GM19351 (cell line): ENCODE measurements at regions not wholly inside any gene's neighbourhood (a gene's known extent, or its start where the extent isn't known, plus 50 kb on each side); places are given as distances from the start of the nearest gene placed in this dataset.
"Not testable (repeated sequence)": the region's sequence is repeated elsewhere in the genome, so short reads cannot be mapped to it uniquely, and the experiment has no call there.

ENCODE experiments used
- ATAC-seq: cut with Tn5 transposase; IDR thresholded peaks from one replicate; pipeline ENCODE4 v1.9.1; 2021; ENCODE audit warnings: mild to moderate bottlenecking, moderate library complexity; ENCODE audit not compliant: unreplicated experiment

GRCh38 chr3:152891678-152892077 is 56.7 kb downstream of the P2RY1 start:
- no peak for ATAC-seq

- no peak for ATAC-seq
Observed at GRCh38 chr3:152892446-152892845, 57.5 kb downstream of the P2RY1 start.

DNA sequence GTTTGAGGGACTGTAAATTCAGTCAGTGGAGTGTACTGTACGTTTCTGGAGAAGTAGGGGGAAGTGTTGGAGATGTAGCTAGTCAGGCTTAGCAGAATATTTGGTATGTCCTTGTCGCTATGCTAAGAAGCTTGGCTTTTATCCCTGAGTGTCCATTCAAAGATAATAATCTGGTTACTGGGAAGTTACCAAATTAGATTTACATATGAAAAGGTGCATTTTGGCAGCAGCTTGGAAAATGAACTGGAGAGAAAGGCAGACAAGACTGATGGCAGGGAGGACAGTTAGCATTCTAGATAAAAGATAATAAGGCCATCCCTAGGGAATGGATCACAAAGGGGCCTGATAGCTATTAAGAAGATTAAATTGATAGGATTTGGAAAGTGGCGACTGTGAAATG is 58.7 kb downstream of the P2RY1 start:
- ATAC-seq, result no peak

DNA sequence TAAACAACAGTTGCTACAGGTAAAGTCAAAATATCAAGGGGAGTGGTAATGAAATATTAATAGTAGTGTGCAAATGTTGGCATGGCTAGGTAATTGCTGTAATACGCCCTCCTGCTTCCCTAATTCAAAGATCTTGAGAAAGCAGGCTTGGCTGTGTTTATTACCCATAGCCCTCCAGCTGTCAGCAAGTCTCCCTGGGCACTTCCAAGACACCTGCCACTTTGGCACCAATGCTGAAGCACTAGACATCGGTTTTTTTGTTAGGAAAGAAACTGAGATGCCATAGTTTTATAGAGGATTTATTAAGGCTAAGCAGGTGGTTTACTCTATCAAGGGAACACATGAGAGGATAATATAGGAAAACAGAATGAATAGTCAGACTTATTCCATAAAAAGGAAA is 64.4 kb downstream of the P2RY1 start:
- no peak for ATAC-seq

DNA sequence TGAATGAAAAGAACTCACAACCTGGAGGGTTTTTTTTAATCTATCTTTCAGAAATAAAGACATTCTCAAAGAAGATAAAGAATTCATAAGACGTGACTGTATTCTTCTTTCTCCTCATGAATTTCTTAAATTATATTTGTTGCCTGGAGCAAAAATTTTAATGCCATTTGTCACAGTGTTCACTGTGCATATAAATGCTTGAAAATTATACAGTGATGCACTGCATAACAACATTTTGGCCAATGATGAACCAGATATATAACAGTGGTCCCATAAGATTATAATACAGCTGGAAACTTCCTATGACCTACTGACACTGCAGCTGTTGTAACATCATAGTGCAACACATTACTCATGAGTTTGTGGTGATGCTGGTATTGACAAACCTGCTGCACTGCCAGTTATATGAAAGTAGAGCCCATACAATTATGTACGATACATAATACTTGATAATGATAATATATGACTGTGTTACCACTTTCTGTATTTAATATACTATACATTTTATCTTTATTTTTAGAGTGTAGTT is 67.3 kb downstream of the P2RY1 start:
- ATAC-seq, result no peak

DNA sequence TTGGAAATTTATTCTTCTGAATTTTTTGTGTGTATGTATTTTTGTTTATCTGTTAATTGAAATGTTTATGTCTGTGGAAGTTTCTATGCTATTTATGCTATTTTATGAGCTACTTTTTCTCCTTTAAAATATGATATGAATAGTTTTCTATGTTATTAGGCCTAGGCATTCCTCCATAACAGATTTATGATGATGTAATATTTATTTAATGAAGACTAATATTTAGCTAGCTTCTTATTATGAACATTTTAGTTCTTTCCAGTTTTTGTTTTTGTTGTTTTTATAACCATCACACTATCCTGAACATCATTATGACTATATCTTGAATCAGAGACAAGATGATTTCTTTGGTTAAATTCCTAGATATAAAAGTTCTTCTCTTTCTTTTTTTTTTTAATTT is 70.7 kb downstream of the P2RY1 start:
- ATAC-seq, result no peak

DNA sequence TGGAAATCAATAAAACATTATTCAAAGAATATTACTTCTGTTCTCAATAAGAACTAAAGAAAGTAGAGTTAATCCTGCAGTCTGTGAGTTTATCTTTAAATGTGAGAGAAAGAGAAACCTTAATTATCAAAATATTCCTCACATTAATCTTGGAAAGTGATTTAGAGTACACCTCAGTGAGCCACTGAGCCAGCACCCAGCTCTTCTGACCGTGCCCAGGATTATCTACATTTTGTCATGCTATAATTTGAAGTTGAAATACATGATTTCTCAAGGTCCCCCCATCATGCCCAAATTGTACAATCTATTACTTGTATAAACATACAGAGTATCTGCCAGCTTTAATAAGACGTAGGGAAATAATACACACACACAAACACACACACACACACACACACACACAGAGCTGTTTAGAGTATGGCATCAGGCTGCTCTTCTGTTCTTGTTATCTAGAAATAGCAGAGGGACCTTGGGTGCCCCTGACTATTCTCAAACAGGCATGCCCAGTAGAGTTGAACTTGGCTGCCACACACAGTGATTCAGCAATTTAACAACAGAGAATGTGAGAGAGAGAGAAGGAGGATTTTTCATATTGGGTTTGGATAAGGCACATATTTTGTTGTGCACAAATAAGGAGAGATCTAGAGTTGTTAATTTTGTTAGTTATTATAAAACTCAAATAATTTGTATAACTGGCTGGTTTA is 74.4 kb downstream of the P2RY1 start:
- ATAC-seq, result no peak

DNA sequence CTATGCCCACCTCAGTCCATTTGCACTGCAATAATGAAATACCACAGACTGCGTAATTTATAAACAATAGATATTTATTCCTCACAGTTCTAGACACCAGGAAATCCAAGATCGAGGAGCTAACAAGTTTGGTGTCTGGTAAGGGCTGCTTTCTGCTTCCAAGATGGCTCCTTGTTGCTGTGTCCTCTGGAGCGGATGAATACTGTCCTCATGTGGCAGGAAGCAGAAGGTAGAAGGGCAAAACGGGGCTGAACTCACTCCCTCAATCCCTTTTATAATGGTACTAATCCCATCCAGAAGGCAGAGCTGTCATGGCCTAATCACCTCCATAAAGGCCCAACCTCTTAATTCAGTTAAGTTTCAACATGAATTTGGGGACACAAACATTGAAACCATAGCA is 75.3 kb downstream of the P2RY1 start:
- ATAC-seq, result no peak

- ATAC-seq, result no peak
Observed at GRCh38 chr3:152910966-152911365, 76.0 kb downstream of the P2RY1 start.

- not testable (repeated sequence) for ATAC-seq
Observed at GRCh38 chr3:152914743-152915142, 79.8 kb downstream of the P2RY1 start.

- no peak for ATAC-seq
Observed at GRCh38 chr3:152915695-152916094, 80.8 kb downstream of the P2RY1 start.

DNA sequence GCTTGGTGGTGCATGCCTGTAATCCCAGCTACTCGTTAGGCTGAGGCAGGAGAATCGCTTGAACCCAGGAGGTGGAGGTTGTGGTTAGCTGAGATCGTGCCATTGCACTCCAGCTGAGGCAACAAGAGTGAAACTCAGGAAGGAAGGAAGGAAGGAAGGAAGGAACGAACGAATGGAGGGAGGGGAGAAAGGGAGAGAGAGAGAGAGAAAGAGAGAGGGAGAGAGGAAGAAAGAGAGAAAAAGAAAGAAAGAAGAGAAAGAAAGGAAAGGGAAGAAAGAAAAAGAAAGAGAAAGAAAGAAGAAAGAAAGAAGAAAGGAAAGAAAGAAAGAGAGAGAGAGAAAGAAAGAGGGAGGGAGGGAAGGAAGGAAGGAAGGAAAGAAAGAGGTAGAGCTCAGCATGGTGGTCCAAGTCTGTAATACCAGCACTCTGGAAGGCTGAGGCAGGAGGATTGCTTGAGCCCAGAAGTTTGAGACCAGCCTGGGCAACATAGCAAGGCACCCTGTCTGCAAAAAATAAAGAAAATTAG is 81.9 kb downstream of the P2RY1 start:
- ATAC-seq, result no peak

GRCh38 chr3:152921351-152921750 is 86.4 kb downstream of the P2RY1 start:
- ATAC-seq, result no peak

- ATAC-seq, result no peak
Observed at GRCh38 chr3:152922554-152922953, 87.6 kb downstream of the P2RY1 start.

DNA sequence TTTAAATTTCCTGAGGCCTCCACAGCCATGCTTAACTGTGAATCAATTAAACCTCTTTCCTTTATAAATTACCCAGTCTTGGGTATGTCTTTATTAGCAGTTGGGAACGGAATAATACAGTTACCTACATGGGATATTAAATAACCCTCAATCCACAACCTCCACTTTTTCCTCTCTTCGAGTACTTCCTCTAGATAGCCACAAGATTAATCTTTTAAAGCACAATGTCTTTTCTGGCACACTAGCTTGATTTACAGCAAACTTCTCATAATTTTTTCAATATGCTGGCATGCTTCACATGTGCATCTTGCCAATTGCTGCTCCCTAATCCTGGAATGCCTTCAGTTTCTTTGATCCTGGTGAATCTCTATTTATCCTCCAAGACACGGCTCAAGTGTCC is 92.2 kb downstream of the P2RY1 start:
- no peak for ATAC-seq

- ATAC-seq, result no peak
Observed at GRCh38 chr3:152930516-152930915, 95.6 kb downstream of the P2RY1 start.

- ATAC-seq, result no peak
Observed at GRCh38 chr3:152937234-152937633, 102.3 kb downstream of the P2RY1 start.

DNA sequence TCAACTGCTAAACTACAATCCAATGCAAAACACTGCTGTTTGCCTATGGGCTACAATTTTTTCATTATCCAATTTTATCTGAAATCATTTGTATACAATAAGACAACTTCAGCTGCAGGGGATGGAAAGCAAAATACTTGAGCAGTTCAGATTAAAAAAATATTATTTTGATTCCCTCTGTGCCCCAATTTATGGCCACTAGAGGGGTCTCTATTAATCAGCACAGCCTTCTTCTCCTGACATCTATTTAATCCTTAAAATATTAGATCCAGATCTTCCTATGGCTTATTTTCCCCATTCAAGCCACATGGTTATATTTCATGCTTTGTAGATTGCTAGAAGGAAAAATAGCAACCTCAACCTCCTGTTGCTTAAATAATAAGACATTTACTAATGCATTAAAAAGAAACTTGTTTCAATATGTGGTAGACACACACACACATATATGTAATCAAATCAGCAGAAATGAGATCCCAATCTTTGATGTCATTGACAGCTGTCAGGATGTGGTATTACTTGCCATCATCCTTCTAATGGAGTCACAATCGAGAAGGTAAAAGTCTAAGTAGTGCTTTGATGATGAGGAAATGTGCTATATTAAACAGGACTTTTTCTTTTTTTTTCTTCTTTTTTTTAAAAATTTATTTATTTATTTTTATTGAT is 104.2 kb downstream of the P2RY1 start:
- no peak for ATAC-seq

- ATAC-seq, result no peak
Observed at GRCh38 chr3:152941859-152942258, 106.9 kb downstream of the P2RY1 start.

- ATAC-seq, result no peak
Observed at GRCh38 chr3:152942366-152942765, 107.4 kb downstream of the P2RY1 start.

- ATAC-seq, result no peak
Observed at GRCh38 chr3:152943645-152944044, 108.7 kb downstream of the P2RY1 start.

DNA sequence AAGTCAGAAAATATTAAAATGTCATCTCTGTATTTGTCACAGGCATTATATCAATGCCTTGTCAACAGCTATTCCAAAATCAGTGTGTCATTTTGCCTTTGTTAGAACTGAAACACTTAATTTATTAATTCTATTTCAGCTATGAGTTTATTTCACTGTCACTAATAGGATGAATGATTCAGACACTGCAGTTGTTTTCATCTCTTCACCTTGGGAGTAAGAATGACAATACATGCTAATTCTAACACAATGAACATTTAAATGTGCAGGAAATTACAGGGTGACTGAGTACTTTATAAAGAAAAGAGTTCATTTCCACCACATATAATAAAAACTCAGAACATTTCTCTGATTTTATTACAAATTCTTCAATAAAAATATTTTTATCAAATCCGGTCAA is 109.7 kb downstream of the P2RY1 start:
- no peak for ATAC-seq
